HepG2 (cell line): ENCODE measurements at regions not wholly inside any gene's neighbourhood (a gene's known extent, or its start where the extent isn't known, plus 50 kb on each side); places are given as distances from the start of the nearest gene placed in this dataset.

Source experiments
- ATAC-seq: fragments of 200-7000 bp; cut with Tn5 transposase; 3 replicates; pipeline ENCODE4 v1.9.1; 2020; ENCODE audit warnings: mild to moderate bottlenecking, moderate library complexity
- BruUV-seq: library from RNA; stranded (reverse); fragments of 400-500 nt; replicated peaks from 2 replicates; lab custom pipeline; 2021; lab: Mats Ljungman, UMichigan
- CTCF ChIA-PET: fragments of 300-600 bp; formaldehyde crosslinking; extraction: SDS; loops from one replicate; lab custom pipeline; 2021; ENCODE audit warnings: low total read pairs, inconsistent platforms, low intra/inter-chr PET ratio; lab: Yijun Ruan, JAX
- POLR2A ChIA-PET: fragments of 350-600 bp; sonication (Branson Sonifier 250); formaldehyde crosslinking; loops from one replicate; lab custom pipeline; 2020; ENCODE audit warnings: antibody characterized with exemption, inconsistent platforms; lab: Yijun Ruan, JAX
- DNase-seq: peaks from one replicate; pipeline ENCODE4 v3.0.0-alpha.2; 2015; ENCODE audit warnings: low spot score
- FAIRE-seq: peaks from 3 replicates; lab custom pipeline; 2011; peaks lifted over from hg19 to GRCh38; lab: Jason Lieb, UNC
- H2AFZ ChIP-seq: one replicate; pipeline ENCODE4 v1.6.1; 2011; ENCODE audit warnings: low read length, inconsistent platforms
- H3K27ac ChIP-seq: fragments of 300-600 bp; 3 replicates; pipeline ENCODE4 v1.8.0; 2011; ENCODE audit warnings: mixed run types, mild to moderate bottlenecking, mixed read lengths, low read length, inconsistent platforms; ENCODE audit not compliant: insufficient read depth; ENCODE audit errors: extremely low read length
- H3K27me3 ChIP-seq, 2 experiments: fragments of 200-600 bp in 1 of 2; 2 replicates in 1 of 2; 3 replicates in 1 of 2; pipeline versions ENCODE4 v1.6.0 to v1.8.0; 2011; ENCODE audit warnings: low read length in 2 of 2, mild to moderate bottlenecking in 2 of 2, moderate library complexity in 2 of 2, inconsistent platforms in 1 of 2; ENCODE audit not compliant: insufficient read depth in 2 of 2, control insufficient read depth in 1 of 2
- H3K36me3 ChIP-seq, 2 experiments: fragments of 200-600 bp in 1 of 2; replicated peaks in 1 of 2; 2 replicates in 1 of 2; 3 replicates in 1 of 2; pipeline versions ENCODE4 v1.5.1 to v1.8.0; 2011; ENCODE audit warnings: low read length in 2 of 2, inconsistent platforms in 1 of 2; ENCODE audit not compliant: insufficient read depth in 2 of 2, control insufficient read depth in 1 of 2
- H3K4me1 ChIP-seq: 2 replicates; pipeline ENCODE4 v1.5.1; 2012; ENCODE audit warnings: low read length, inconsistent platforms; ENCODE audit not compliant: insufficient read depth
- H3K4me2 ChIP-seq: 2 replicates; pipeline ENCODE4 v1.6.0; 2011; ENCODE audit warnings: low read depth, low read length, inconsistent platforms
- H3K4me3 ChIP-seq, 3 experiments: fragments of 200-600 bp in 1 of 3; sonication (generic), shearing (Covaris generic) in 1 of 3; replicated peaks in 1 of 3; 2 replicates each; pipeline ENCODE4 v1.5.1; 2011 to 2016; ENCODE audit warnings: low read length in 3 of 3, inconsistent platforms in 2 of 3, low read depth in 2 of 3, mild to moderate bottlenecking in 2 of 3, control low read depth in 1 of 3, mixed read lengths in 1 of 3; ENCODE audit not compliant: insufficient read depth in 1 of 3
- H3K79me2 ChIP-seq: one replicate; pipeline ENCODE4 v1.6.1; 2011; ENCODE audit warnings: low read length, inconsistent platforms; ENCODE audit not compliant: insufficient read depth
- H3K9ac ChIP-seq: 2 replicates; pipeline ENCODE4 v1.6.0; 2011; ENCODE audit warnings: mild to moderate bottlenecking, low read depth, low read length, inconsistent platforms; ENCODE audit not compliant: insufficient read depth
- H3K9me3 ChIP-seq: 2 replicates; pipeline ENCODE4 v1.5.1; 2012; ENCODE audit warnings: mild to moderate bottlenecking, low read length
- H4K20me1 ChIP-seq: 2 replicates; pipeline ENCODE4 v1.6.0; 2011; ENCODE audit warnings: inconsistent platforms, mild to moderate bottlenecking, low read length, moderate library complexity; ENCODE audit not compliant: insufficient read depth
- AHR ChIP-seq: IDR thresholded peaks from 2 replicates; pipeline ENCODE4 v1.6.1; 2018; ENCODE audit warnings: missing genetic modification reagents, missing compliant biosample characterization
- CENPX ChIP-seq: sonication (generic); formaldehyde crosslinking; IDR thresholded peaks from 2 replicates; pipeline ENCODE4 v1.9.0; 2021; ENCODE audit warnings: mild to moderate bottlenecking, missing genetic modification reagents, moderate library complexity
- FOXK2 ChIP-seq: fragments of 450-650 bp; IDR thresholded peaks from 2 replicates; pipeline ENCODE4 v1.6.1; 2016
- ISL2 ChIP-seq: sonication (generic); formaldehyde crosslinking; IDR thresholded peaks from 2 replicates; pipeline ENCODE4 v1.5.0; 2020; ENCODE audit warnings: missing genetic modification reagents
- PAWR ChIP-seq: sonication (generic); formaldehyde crosslinking; IDR thresholded peaks from 2 replicates; pipeline ENCODE4 v1.4.0; 2020; ENCODE audit warnings: missing genetic modification reagents, mild to moderate bottlenecking, borderline replicate concordance
- ZMYM4 ChIP-seq: sonication (generic); formaldehyde crosslinking; IDR thresholded peaks from 2 replicates; pipeline ENCODE4 v1.8.1; 2023; ENCODE audit warnings: mild to moderate bottlenecking, missing genetic modification reagents
- ZNF496 ChIP-seq: sonication (generic); formaldehyde crosslinking; IDR thresholded peaks from 2 replicates; pipeline ENCODE4 v1.8.1; 2023; ENCODE audit warnings: mild to moderate bottlenecking, moderate library complexity, missing genetic modification reagents; ENCODE audit not compliant: insufficient replicate concordance
- ZNF737 ChIP-seq: sonication (generic); formaldehyde crosslinking; IDR thresholded peaks from 2 replicates; pipeline ENCODE4 v1.5.0; 2020; ENCODE audit warnings: missing genetic modification reagents, mild to moderate bottlenecking, borderline replicate concordance
- ZNF761 ChIP-seq: sonication (generic); formaldehyde crosslinking; conservative IDR thresholded peaks from 2 replicates; pipeline ENCODE4 v1.4.0; 2020; ENCODE audit warnings: mild to moderate bottlenecking, missing genetic modification reagents
- ZSCAN20 ChIP-seq: sonication (generic); formaldehyde crosslinking; IDR thresholded peaks from 2 replicates; pipeline ENCODE4 v1.4.0; 2020; ENCODE audit warnings: missing genetic modification reagents, mild to moderate bottlenecking, borderline replicate concordance
- WGBS: methylation state at CpG from one replicate; pipeline ENCODE4 v1.1.6; 2017; ENCODE audit warnings: low lambda C conversion rate; 5-methylcytosine and 5-hydroxymethylcytosine counted together
- in situ Hi-C: cut with HindIII; loops from 2 replicates; pipeline ENCODE4 v1.10.0; 2017; ENCODE audit warnings: low pct_unique_long_range_greater_than_20kb; ENCODE audit not compliant: extremely low pct_ligation_motif_present
- intact Hi-C: fragments of 100-400 bp; cut with micrococcal nuclease; formaldehyde crosslinking; loops from one replicate; pipeline ENCODE4 v1.10.0; 2022; ENCODE audit not compliant: unreplicated experiment
- TF ChIP-seq, protein P1 (sequence below): IDR thresholded peaks from 2 replicates; pipeline ENCODE4 v1.6.1; 2016; ENCODE audit warnings: missing genetic modification reagents, missing compliant biosample characterization

DNA sequence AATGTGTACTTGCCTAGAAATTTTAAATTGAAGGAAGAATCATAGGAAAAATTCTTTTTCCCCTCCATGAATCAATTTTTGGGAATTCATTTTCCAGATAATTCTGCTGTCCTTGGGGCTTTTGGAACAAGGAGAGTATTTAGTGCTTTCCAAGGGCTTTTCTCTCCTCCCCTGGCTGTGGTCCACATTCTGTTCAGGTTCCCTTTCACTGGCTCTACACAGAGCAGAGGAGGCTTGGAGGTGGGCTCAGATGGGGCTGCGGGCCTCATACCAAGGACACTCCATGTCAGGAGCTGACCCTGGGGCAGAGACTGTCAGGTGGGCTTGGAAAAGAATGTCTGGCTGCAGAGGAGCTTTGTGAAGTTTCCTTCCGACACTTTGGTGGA, 128.1 kb downstream of the GADD45G start:
- H3K9ac ChIP-seq = no peak overlapping the region
- WGBS = 40% methylated on average over 2 of the region's 2 CpGs
- no peaks in the 10 kb centered on the region for H3K9me3 ChIP-seq
- peaks cover 26% of the 10 kb centered on the region for H3K4me1 ChIP-seq
- DNase-seq (no peak), FAIRE-seq (no peak), ATAC-seq (no peak)
- no peaks in the 10 kb centered on the region; a peak in 1 of 5 replicates for H3K27me3 ChIP-seq
- in situ Hi-C loops = loop anchor here (10.0 kb wide), 1 partner anchor 128 kb away; the partner anchor contains the start of gene GADD45G
- no peak for TF ChIP-seq AHR (CRISPR knock-in tag)
- TF ChIP-seq CENPX (CRISPR knock-in tag) = no peak
- TF ChIP-seq ZNF496 (CRISPR knock-in tag) = no peak
- TF ChIP-seq ZNF761 (CRISPR knock-in tag) = no peak
- TF ChIP-seq, protein P1, sequence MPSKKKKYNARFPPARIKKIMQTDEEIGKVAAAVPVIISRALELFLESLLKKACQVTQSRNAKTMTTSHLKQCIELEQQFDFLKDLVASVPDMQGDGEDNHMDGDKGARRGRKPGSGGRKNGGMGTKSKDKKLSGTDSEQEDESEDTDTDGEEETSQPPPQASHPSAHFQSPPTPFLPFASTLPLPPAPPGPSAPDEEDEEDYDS (CRISPR knock-in tag) = no peak
- no peak for TF ChIP-seq ZMYM4 (CRISPR knock-in tag)
- TF ChIP-seq ISL2 (CRISPR knock-in tag) = no peak
- TF ChIP-seq ZSCAN20 (CRISPR knock-in tag) = no peak
- TF ChIP-seq ZNF737 = no peak
- no peak for TF ChIP-seq FOXK2
- TF ChIP-seq PAWR (CRISPR knock-in tag) = no peak
- ChIA-PET CTCF (no interaction called here), POLR2A (no interaction called here)
- no peaks in the 10 kb centered on the region for H3K36me3 ChIP-seq
- H3K4me3 ChIP-seq = no peak overlapping the region
- H3K27ac ChIP-seq = no peak overlapping the region
- H3K79me2 ChIP-seq = no peaks in the 10 kb centered on the region
- intact Hi-C loops = loop anchor here (10.0 kb wide), 1 partner anchor 372 kb away; no protein-coding TSS in a partner anchor
- H2AFZ ChIP-seq = no peak overlapping the region
- BruUV-seq = no TSS peak
- no peaks in the 10 kb centered on the region for H4K20me1 ChIP-seq
- H3K4me2 ChIP-seq = no peak overlapping the region
